ENCODE measurements at regions not wholly inside any gene's neighbourhood (a gene's known extent, or its start where the extent isn't known, plus 50 kb on each side); places are given as distances from the start of the nearest gene placed in this dataset.
A peak's percentile ranks its signal among the peaks of the same experiment; 100 is the strongest.

- peaks cover 0 to 7% (median 4%) of the 10 kb centered on the region in 3 donors for H3K27me3 ChIP-seq (ENCODE audit: control insufficient read depth in 3 of 3, insufficient read depth in 3 of 3, low read length in 3 of 3)
- H3K9ac ChIP-seq (ENCODE audit: low read depth in 1 of 3, low read length in 3 of 3): no peak overlapping the region
- peaks cover 3 to 31% (median 24%) of the 10 kb centered on the region in 3 donors for H3K4me1 ChIP-seq (ENCODE audit: control insufficient read depth in 3 of 3, insufficient read depth in 3 of 3, low read length in 3 of 3)
Observed at GRCh38 chr21:43305336-43305665, 121.6 kb downstream of the SIK1 start.

GRCh38 chr21:43304621-43305335 lies 122.2 kb downstream of the SIK1 start:
- no peak overlapping the region for H3K4me3 ChIP-seq (ENCODE audit: low read length in 3 of 3)
- H3K9me3 ChIP-seq (ENCODE audit: control insufficient read depth in 3 of 3, low read length in 3 of 3): no peaks in the 10 kb centered on the region
- no peaks in the 10 kb centered on the region for H3K36me3 ChIP-seq (ENCODE audit: control insufficient read depth in 3 of 3, insufficient read depth in 3 of 3, low read length in 3 of 3)
- peaks cover 3 to 31% (median 24%) of the 10 kb centered on the region in 3 donors for H3K4me1 ChIP-seq (ENCODE audit: control insufficient read depth in 3 of 3, insufficient read depth in 3 of 3, low read length in 3 of 3)
- peaks cover 0 to 7% (median 4%) of the 10 kb centered on the region in 3 donors for H3K27me3 ChIP-seq (ENCODE audit: control insufficient read depth in 3 of 3, insufficient read depth in 3 of 3, low read length in 3 of 3)
- H3K27ac ChIP-seq (ENCODE audit: low read depth, low read length): no peak overlapping the region
- H3K9ac ChIP-seq (ENCODE audit: low read depth in 1 of 3, low read length in 3 of 3): no peak overlapping the region

More at GRCh38 chr21:43305336-43305665, 121.6 kb downstream of the SIK1 start:
- Histone ChIP-seq H3K4me3 (ENCODE audit: low read length in 3 of 3) (no peak overlapping the region), H3K9me3 (ENCODE audit: control insufficient read depth in 3 of 3, low read length in 3 of 3) (no peaks in the 10 kb centered on the region), H3K27ac (ENCODE audit: low read depth, low read length) (no peak overlapping the region), H3K36me3 (ENCODE audit: control insufficient read depth in 3 of 3, insufficient read depth in 3 of 3, low read length in 3 of 3) (no peaks in the 10 kb centered on the region)

- Histone ChIP-seq H3K4me3 (ENCODE audit: low read length in 3 of 3) (no peak overlapping the region), H3K4me1 (ENCODE audit: control insufficient read depth in 3 of 3, insufficient read depth in 3 of 3, low read length in 3 of 3) (peaks cover 3 to 31% (median 24%) of the 10 kb centered on the region in 3 donors), H3K27me3 (ENCODE audit: control insufficient read depth in 3 of 3, insufficient read depth in 3 of 3, low read length in 3 of 3) (peaks cover 0 to 7% (median 6%) of the 10 kb centered on the region in 3 donors), H3K27ac (ENCODE audit: low read depth, low read length) (no peak overlapping the region), H3K9ac (ENCODE audit: low read depth in 1 of 3, low read length in 3 of 3) (no peak overlapping the region), H3K36me3 (ENCODE audit: control insufficient read depth in 3 of 3, insufficient read depth in 3 of 3, low read length in 3 of 3) (no peaks in the 10 kb centered on the region), H3K9me3 (ENCODE audit: control insufficient read depth in 3 of 3, low read length in 3 of 3) (no peaks in the 10 kb centered on the region)
Observed at GRCh38 chr21:43304206-43304605, 122.7 kb downstream of the SIK1 start.

GRCh38 chr21:43303275-43304178 lies 123.4 kb downstream of the SIK1 start:
- Histone ChIP-seq H3K36me3 (ENCODE audit: control insufficient read depth in 3 of 3, insufficient read depth in 3 of 3, low read length in 3 of 3) (no peaks in the 10 kb centered on the region), H3K4me1 (ENCODE audit: control insufficient read depth in 3 of 3, insufficient read depth in 3 of 3, low read length in 3 of 3) (peaks cover 3 to 31% (median 24%) of the 10 kb centered on the region in 3 donors), H3K27me3 (ENCODE audit: control insufficient read depth in 3 of 3, insufficient read depth in 3 of 3, low read length in 3 of 3) (peaks cover 0 to 9% (median 7%) of the 10 kb centered on the region in 3 donors), H3K27ac (ENCODE audit: low read depth, low read length) (no peak overlapping the region), H3K4me3 (ENCODE audit: low read length in 3 of 3) (no peak overlapping the region), H3K9me3 (ENCODE audit: control insufficient read depth in 3 of 3, low read length in 3 of 3) (no peaks in the 10 kb centered on the region), H3K9ac (ENCODE audit: low read depth in 1 of 3, low read length in 3 of 3) (no peak overlapping the region)

GRCh38 chr21:43302769-43303168 lies 124.2 kb downstream of the SIK1 start:
- Histone ChIP-seq H3K36me3 (ENCODE audit: control insufficient read depth in 3 of 3, insufficient read depth in 3 of 3, low read length in 3 of 3) (no peaks in the 10 kb centered on the region), H3K4me3 (ENCODE audit: low read length in 3 of 3) (no peak overlapping the region), H3K9ac (ENCODE audit: low read depth in 1 of 3, low read length in 3 of 3) (no peak overlapping the region), H3K27me3 (ENCODE audit: control insufficient read depth in 3 of 3, insufficient read depth in 3 of 3, low read length in 3 of 3) (peaks cover 0 to 9% (median 7%) of the 10 kb centered on the region in 3 donors), H3K27ac (ENCODE audit: low read depth, low read length) (no peak overlapping the region), H3K4me1 (ENCODE audit: control insufficient read depth in 3 of 3, insufficient read depth in 3 of 3, low read length in 3 of 3) (peaks cover 3 to 31% (median 22%) of the 10 kb centered on the region in 3 donors), H3K9me3 (ENCODE audit: control insufficient read depth in 3 of 3, low read length in 3 of 3) (no peaks in the 10 kb centered on the region)

- H3K36me3 ChIP-seq (ENCODE audit: control insufficient read depth in 3 of 3, insufficient read depth in 3 of 3, low read length in 3 of 3): no peaks in the 10 kb centered on the region
- peaks cover 3 to 25% (median 16%) of the 10 kb centered on the region in 3 donors for H3K4me1 ChIP-seq (ENCODE audit: control insufficient read depth in 3 of 3, insufficient read depth in 3 of 3, low read length in 3 of 3)
- H3K4me3 ChIP-seq (ENCODE audit: low read length in 3 of 3): no peak overlapping the region
- H3K27ac ChIP-seq (ENCODE audit: low read depth, low read length): no peak overlapping the region
- peaks cover 0 to 9% (median 7%) of the 10 kb centered on the region in 3 donors for H3K27me3 ChIP-seq (ENCODE audit: control insufficient read depth in 3 of 3, insufficient read depth in 3 of 3, low read length in 3 of 3)
- no peaks in the 10 kb centered on the region for H3K9me3 ChIP-seq (ENCODE audit: control insufficient read depth in 3 of 3, low read length in 3 of 3)
- H3K9ac ChIP-seq (ENCODE audit: low read depth in 1 of 3, low read length in 3 of 3): peak overlapping the region in 1 of 3 donors; percentile 16
Observed at GRCh38 chr21:43302062-43302700, 124.8 kb downstream of the SIK1 start.

- Histone ChIP-seq H3K36me3 (ENCODE audit: control insufficient read depth in 3 of 3, insufficient read depth in 3 of 3, low read length in 3 of 3) (no peaks in the 10 kb centered on the region), H3K4me3 (ENCODE audit: low read length in 3 of 3) (no peak overlapping the region), H3K9ac (ENCODE audit: low read depth in 1 of 3, low read length in 3 of 3) (peak overlapping the region in 1 of 3 donors; percentile 33), H3K9me3 (ENCODE audit: control insufficient read depth in 3 of 3, low read length in 3 of 3) (no peaks in the 10 kb centered on the region), H3K27me3 (ENCODE audit: control insufficient read depth in 3 of 3, insufficient read depth in 3 of 3, low read length in 3 of 3) (peaks cover 0 to 9% (median 7%) of the 10 kb centered on the region in 3 donors), H3K4me1 (ENCODE audit: control insufficient read depth in 3 of 3, insufficient read depth in 3 of 3, low read length in 3 of 3) (peaks cover 0 to 19% (median 11%) of the 10 kb centered on the region in 3 donors), H3K27ac (ENCODE audit: low read depth, low read length) (peak overlapping the region; percentile 36)
Observed at GRCh38 chr21:43301409-43302061, 125.4 kb downstream of the SIK1 start.

GRCh38 chr21:43300496-43301408 lies 126.2 kb downstream of the SIK1 start:
- H3K27me3 ChIP-seq (ENCODE audit: control insufficient read depth in 3 of 3, insufficient read depth in 3 of 3, low read length in 3 of 3): peaks cover 0 to 9% (median 7%) of the 10 kb centered on the region in 3 donors
- no peaks in the 10 kb centered on the region for H3K36me3 ChIP-seq (ENCODE audit: control insufficient read depth in 3 of 3, insufficient read depth in 3 of 3, low read length in 3 of 3)
- peaks cover 0 to 12% (median 4%) of the 10 kb centered on the region in 3 donors for H3K4me1 ChIP-seq (ENCODE audit: control insufficient read depth in 3 of 3, insufficient read depth in 3 of 3, low read length in 3 of 3)
- H3K4me3 ChIP-seq (ENCODE audit: low read length in 3 of 3): no peak overlapping the region
- H3K9ac ChIP-seq (ENCODE audit: low read depth in 1 of 3, low read length in 3 of 3): peak overlapping the region in 1 of 3 donors; percentile 33
- peak overlapping the region; percentile 36 for H3K27ac ChIP-seq (ENCODE audit: low read depth, low read length)
- peaks cover 0 to 3% (median 0%) of the 10 kb centered on the region in 3 donors for H3K9me3 ChIP-seq (ENCODE audit: control insufficient read depth in 3 of 3, low read length in 3 of 3)
